Thyroid gland (tissue), 4 donors: ENCODE measurements at regions not wholly inside any gene's neighbourhood (a gene's known extent, or its start where the extent isn't known, plus 50 kb on each side); places are given as distances from the start of the nearest gene placed in this dataset.
A peak's percentile ranks its signal among the peaks of the same experiment; 100 is the strongest.

Experiments
- DNase-seq, 2 donors: peaks; one replicate each; pipeline ENCODE4 v3.0.0-alpha.2; 2019
- H3K27ac ChIP-seq, 3 donors: fragments of 200-600 bp; sonication (generic); 1 replicate in 2 of 3; 2 replicates in 1 of 3; pipeline ENCODE4 v1.5.1; 2016 to 2019; ENCODE audit warnings: mild to moderate bottlenecking in 1 of 3, moderate library complexity in 1 of 3
- H3K27me3 ChIP-seq: fragments of 200-600 bp; sonication (generic); one replicate; pipeline ENCODE4 v1.5.1; 2019
- H3K36me3 ChIP-seq, 2 donors: fragments of 200-600 bp; sonication (generic); one replicate each; pipeline ENCODE4 v1.5.1; 2016 to 2019
- H3K4me1 ChIP-seq, 2 donors: fragments of 200-600 bp; sonication (generic); one replicate each; pipeline ENCODE4 v1.5.1; 2017 to 2019
- H3K4me3 ChIP-seq, 3 donors: fragments of 200-600 bp; sonication (generic); replicated peaks in 1 of 3; 1 replicate in 2 of 3; 2 replicates in 1 of 3; pipeline ENCODE4 v1.5.1; 2016; ENCODE audit warnings: mild to moderate bottlenecking in 1 of 3
- H3K9me3 ChIP-seq: fragments of 200-600 bp; sonication (generic); one replicate; pipeline ENCODE4 v1.5.1; 2017
- CTCF ChIP-seq, 6 experiments: fragments of 200-600 bp in 3 of 6; fragments of 450-650 bp in 3 of 6; sonication (generic) in 3 of 6; IDR thresholded peaks; one replicate each; pipeline ENCODE4 v1.5.1; 2016 to 2019; ENCODE audit warnings: antibody characterized with exemption in 6 of 6, mild to moderate bottlenecking in 2 of 6, inconsistent platforms in 1 of 6, moderate library complexity in 1 of 6
- POLR2A ChIP-seq, 2 donors: fragments of 450-650 bp; IDR thresholded peaks; one replicate each; pipeline ENCODE4 v1.6.1; 2017; ENCODE audit warnings: antibody characterized with exemption in 2 of 2, mild to moderate bottlenecking in 2 of 2, moderate library complexity in 1 of 2
- WGBS, 2 donors: methylation state at CpG; one replicate each; pipeline ENCODE4 v1.1.5; 2017; 5-methylcytosine and 5-hydroxymethylcytosine counted together
- intact Hi-C: fragments of 100-400 bp; cut with DNase I; formaldehyde crosslinking; loops from one replicate; pipeline ENCODE4 v1.15.1; 2023

GRCh38 chr13:40172149-40172591 lies 494.3 kb downstream of the FOXO1 start:
- TF ChIP-seq CTCF (IDR thresholded peaks at IDR 0.05): no peak
- TF ChIP-seq POLR2A (IDR thresholded peaks at IDR 0.05): no peak
- no peaks in the 10 kb centered on the region for H3K9me3 ChIP-seq
- intact Hi-C loops: no loop called here
- WGBS, 2 donors: 35% methylated on average over 30 to 31 of the region's 32 CpGs
- H3K4me1 ChIP-seq: peaks cover 0 to 9% of the 10 kb centered on the region in 2 donors
- no peak overlapping the region for H3K27ac ChIP-seq
- H3K27me3 ChIP-seq: no peaks in the 10 kb centered on the region
- no peak overlapping the region for H3K4me3 ChIP-seq
- no peaks in the 10 kb centered on the region for H3K36me3 ChIP-seq
- peak in 1 of 2 donors; percentile 13 for DNase-seq

- peaks cover 0 to 9% of the 10 kb centered on the region in 2 donors for H3K4me1 ChIP-seq
- intact Hi-C loops: no loop called here
- no peak for DNase-seq
- H3K27me3 ChIP-seq: no peaks in the 10 kb centered on the region
- no peaks in the 10 kb centered on the region for H3K9me3 ChIP-seq
- no peak overlapping the region for H3K27ac ChIP-seq
- no peak overlapping the region for H3K4me3 ChIP-seq
- H3K36me3 ChIP-seq: no peaks in the 10 kb centered on the region
- TF ChIP-seq CTCF (IDR thresholded peaks at IDR 0.05) (no peak), POLR2A (IDR thresholded peaks at IDR 0.05) (no peak)
- WGBS, 2 donors: 91 to 93% methylated on average over 7 of the region's 7 CpGs
Observed at GRCh38 chr13:40172878-40173277, 493.6 kb downstream of the FOXO1 start.

- intact Hi-C loops: no loop called here
- H3K27ac ChIP-seq: no peak overlapping the region
- no peaks in the 10 kb centered on the region for H3K4me1 ChIP-seq
- H3K9me3 ChIP-seq: no peaks in the 10 kb centered on the region
- no peak overlapping the region for H3K4me3 ChIP-seq
- no peaks in the 10 kb centered on the region for H3K36me3 ChIP-seq
- no peaks in the 10 kb centered on the region for H3K27me3 ChIP-seq
- no peak for TF ChIP-seq CTCF (IDR thresholded peaks at IDR 0.05)
- TF ChIP-seq POLR2A (IDR thresholded peaks at IDR 0.05): no peak
- DNase-seq: no peak
Observed at GRCh38 chr13:40175639-40176038, 490.8 kb downstream of the FOXO1 start.

GRCh38 chr13:40176242-40176641 lies 490.2 kb downstream of the FOXO1 start:
- WGBS, 2 donors: 94% methylated on average over 7 of the region's 7 CpGs
- no peak overlapping the region for H3K4me3 ChIP-seq
- no peak overlapping the region for H3K27ac ChIP-seq
- no peak for DNase-seq
- no peaks in the 10 kb centered on the region for H3K36me3 ChIP-seq
- H3K9me3 ChIP-seq: no peaks in the 10 kb centered on the region
- no peaks in the 10 kb centered on the region for H3K27me3 ChIP-seq
- H3K4me1 ChIP-seq: no peaks in the 10 kb centered on the region
- intact Hi-C loops: no loop called here
- no peak for TF ChIP-seq POLR2A (IDR thresholded peaks at IDR 0.05)
- no peak for TF ChIP-seq CTCF (IDR thresholded peaks at IDR 0.05)

- no peaks in the 10 kb centered on the region for H3K27me3 ChIP-seq
- H3K4me1 ChIP-seq: no peaks in the 10 kb centered on the region
- intact Hi-C loops: no loop called here
- TF ChIP-seq CTCF (IDR thresholded peaks at IDR 0.05): no peak
- H3K27ac ChIP-seq: no peak overlapping the region
- no peak overlapping the region for H3K4me3 ChIP-seq
- H3K36me3 ChIP-seq: no peaks in the 10 kb centered on the region
- no peak for DNase-seq
- WGBS, 2 donors: 69 to 77% methylated on average over 5 of the region's 5 CpGs
- H3K9me3 ChIP-seq: no peaks in the 10 kb centered on the region
Observed at GRCh38 chr13:40178130-40178529, 488.3 kb downstream of the FOXO1 start.
